ENCODE measurements at regions not wholly inside any gene's neighbourhood (a gene's known extent, or its start where the extent isn't known, plus 50 kb on each side); places are given as distances from the start of the nearest gene placed in this dataset.

GRCh38 chr16:85167589-85168537 lies 55.6 kb upstream of the CIBAR2 start:
- no peaks in the 10 kb centered on the region for H3F3A ChIP-seq (ENCODE audit: insufficient read depth, low read length, poor library complexity, severe bottlenecking)
- no peaks in the 10 kb centered on the region for H3K9me3 ChIP-seq (ENCODE audit: low read length)
- peak overlapping the region; percentile 58 for H3K4me3 ChIP-seq (ENCODE audit: low read length)
- H3K4me2 ChIP-seq (ENCODE audit: low read length), result no peak overlapping the region
- H3K9me2 ChIP-seq (ENCODE audit: insufficient read depth, low read length), result no peaks in the 10 kb centered on the region
- no peaks in the 10 kb centered on the region for H3K79me2 ChIP-seq (replicated peaks; ENCODE audit: insufficient read depth, low read length)
- peaks cover 19% of the 10 kb centered on the region for H3K27me3 ChIP-seq (ENCODE audit: insufficient read depth, low read depth, low read length)
- no peaks in the 10 kb centered on the region for H3K36me3 ChIP-seq (ENCODE audit: insufficient read depth, low read length)
- no peak overlapping the region for H2AFZ ChIP-seq (ENCODE audit: low read depth, low read length)
- H3K27ac ChIP-seq (ENCODE audit: low read length), result no peak overlapping the region
- H3K9ac ChIP-seq (ENCODE audit: low read length), result no peak overlapping the region
- no peak for TF ChIP-seq RAD21 (conservative IDR thresholded peaks at IDR 0.05)
- no peak for TF ChIP-seq EZH2 (IDR thresholded peaks at IDR 0.05; ENCODE audit: borderline replicate concordance, insufficient read depth, low read length, poor library complexity, severe bottlenecking)
- TF ChIP-seq CTCF (IDR thresholded peaks at IDR 0.05; ENCODE audit: poor library complexity, severe bottlenecking), result no peak
- no peak for TF ChIP-seq TAF1 (IDR thresholded peaks at IDR 0.05; ENCODE audit: low read depth)
- H4K20me1 ChIP-seq (ENCODE audit: insufficient read depth), result no peaks in the 10 kb centered on the region

- Histone ChIP-seq H3K36me3 (ENCODE audit: insufficient read depth, low read length) (no peaks in the 10 kb centered on the region), H3K9me3 (ENCODE audit: low read length) (no peaks in the 10 kb centered on the region), H3K4me2 (ENCODE audit: low read length) (no peak overlapping the region), H4K20me1 (ENCODE audit: insufficient read depth) (no peaks in the 10 kb centered on the region), H3F3A (ENCODE audit: insufficient read depth, low read length, poor library complexity, severe bottlenecking) (no peaks in the 10 kb centered on the region), H3K9me2 (ENCODE audit: insufficient read depth, low read length) (no peaks in the 10 kb centered on the region), H3K4me3 (ENCODE audit: low read length) (peak overlapping the region; percentile 58), H3K27me3 (ENCODE audit: insufficient read depth, low read depth, low read length) (peaks cover 21% of the 10 kb centered on the region), H3K27ac (ENCODE audit: low read length) (no peak overlapping the region), H3K79me2 (replicated peaks; ENCODE audit: insufficient read depth, low read length) (no peaks in the 10 kb centered on the region), H3K9ac (ENCODE audit: low read length) (peak overlapping the region; percentile 38), H2AFZ (ENCODE audit: low read depth, low read length) (no peak overlapping the region)
- TF ChIP-seq SMC3 (conservative IDR thresholded peaks at IDR 0.05; ENCODE audit: poor library complexity) (no peak), CTCF (IDR thresholded peaks at IDR 0.05; ENCODE audit: poor library complexity, severe bottlenecking) (peak; percentile 13), REST (IDR thresholded peaks at IDR 0.05; ENCODE audit: borderline replicate concordance) (no peak)
Observed at GRCh38 chr16:85168732-85169256, 56.5 kb upstream of the CIBAR2 start.
